CD4-positive, alpha-beta T cell treated with Interleukin-6 for 4 hours (primary cell): ENCODE measurements at regions not wholly inside any gene's neighbourhood (a gene's known extent, or its start where the extent isn't known, plus 50 kb on each side); places are given as distances from the start of the nearest gene placed in this dataset.
"Not testable (repeated sequence)": the region's sequence is repeated elsewhere in the genome, so short reads cannot be mapped to it uniquely, and the experiment has no call there.

Experiments used
- DNase-seq: peaks from one replicate; pipeline ENCODE4 v3.0.0-alpha.2; 2020; ENCODE audit warnings: mixed read lengths

- no peak for DNase-seq
Observed at GRCh38 chr10:118805146-118805545, 50.4 kb upstream of the CACUL1 start.

GRCh38 chr10:118807512-118808305 is 52.9 kb upstream of the CACUL1 start:
- no peak for DNase-seq

- no peak for DNase-seq
Observed at GRCh38 chr10:118808601-118809356, 54.0 kb upstream of the CACUL1 start.

GRCh38 chr10:118809357-118810220 is 54.8 kb upstream of the CACUL1 start:
- no peak for DNase-seq

DNA sequence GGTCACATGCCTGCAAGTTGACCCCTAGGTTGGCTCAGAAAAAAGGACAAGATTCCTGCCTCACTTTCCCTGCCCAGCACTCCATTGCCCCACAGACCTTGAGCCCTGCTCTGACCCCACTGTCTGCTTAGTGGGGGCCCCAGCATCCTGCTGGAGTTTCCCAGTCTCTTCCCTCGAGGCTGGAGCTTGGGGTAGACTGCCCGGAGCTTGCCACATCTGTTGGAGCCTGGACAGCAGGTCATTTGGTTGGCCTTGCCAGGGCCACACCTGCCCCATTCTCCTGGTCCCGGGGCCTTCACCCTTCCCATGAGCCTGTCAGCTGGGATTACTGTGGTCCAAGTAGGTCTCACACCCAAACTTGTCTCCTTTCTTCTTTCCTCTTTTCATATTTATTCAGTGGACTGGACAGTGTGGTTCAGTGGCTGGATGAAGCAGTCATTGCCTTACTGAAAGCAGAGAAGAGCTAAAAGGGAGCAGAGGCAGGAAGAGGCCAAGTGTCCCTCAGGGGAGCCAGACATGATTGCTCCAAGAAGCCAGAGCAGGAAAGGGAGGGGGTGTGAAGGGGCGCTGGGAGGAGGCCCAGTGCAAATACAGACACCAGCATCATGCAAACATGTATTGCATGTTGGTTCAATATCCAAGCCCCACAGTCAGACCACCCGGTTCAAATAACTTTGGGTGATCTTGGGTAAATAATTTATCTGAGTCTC is 56.2 kb upstream of the CACUL1 start:
- DNase-seq, result no peak

- DNase-seq, result no peak
Observed at GRCh38 chr10:118811675-118812392, 57.1 kb upstream of the CACUL1 start.

GRCh38 chr10:118812393-118812740 is 57.6 kb upstream of the CACUL1 start:
- DNase-seq, result no peak

GRCh38 chr10:118813001-118813400 is 58.2 kb upstream of the CACUL1 start:
- DNase-seq, result not testable (repeated sequence)

DNA sequence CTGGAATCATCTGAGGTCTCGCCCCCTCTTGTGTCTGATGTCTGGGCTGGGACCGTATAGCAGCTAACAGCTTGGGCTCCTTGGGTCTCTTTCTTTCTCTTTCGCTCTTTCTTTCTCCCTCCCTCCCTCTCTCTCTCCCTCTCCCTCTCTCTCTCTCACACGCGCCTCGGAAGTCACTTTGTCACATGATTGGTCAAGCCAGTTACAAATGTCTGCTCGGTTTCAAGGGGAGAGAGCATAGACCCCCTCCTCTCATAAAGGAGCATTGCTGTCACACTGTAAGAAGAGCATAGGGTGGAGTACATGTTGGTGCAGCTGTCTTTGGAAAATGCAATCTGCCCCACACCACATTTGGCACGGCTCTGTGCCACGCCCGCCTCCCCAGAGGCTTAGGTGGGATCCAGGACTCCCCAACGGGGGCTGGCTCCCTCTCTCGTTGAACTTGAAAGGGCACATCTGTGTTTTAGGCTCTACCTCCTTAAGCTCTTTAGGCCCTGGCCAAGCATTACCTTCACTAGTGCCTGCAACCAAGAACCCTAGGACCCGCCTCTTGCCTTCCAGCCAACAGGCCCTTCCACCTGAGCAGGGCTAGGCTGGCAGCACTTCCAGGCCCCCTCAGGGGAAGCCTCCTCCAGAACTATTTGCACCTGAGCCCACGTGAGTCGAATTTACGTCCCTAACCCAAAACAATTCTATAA is 61.9 kb upstream of the CACUL1 start:
- DNase-seq, result no peak

DNA sequence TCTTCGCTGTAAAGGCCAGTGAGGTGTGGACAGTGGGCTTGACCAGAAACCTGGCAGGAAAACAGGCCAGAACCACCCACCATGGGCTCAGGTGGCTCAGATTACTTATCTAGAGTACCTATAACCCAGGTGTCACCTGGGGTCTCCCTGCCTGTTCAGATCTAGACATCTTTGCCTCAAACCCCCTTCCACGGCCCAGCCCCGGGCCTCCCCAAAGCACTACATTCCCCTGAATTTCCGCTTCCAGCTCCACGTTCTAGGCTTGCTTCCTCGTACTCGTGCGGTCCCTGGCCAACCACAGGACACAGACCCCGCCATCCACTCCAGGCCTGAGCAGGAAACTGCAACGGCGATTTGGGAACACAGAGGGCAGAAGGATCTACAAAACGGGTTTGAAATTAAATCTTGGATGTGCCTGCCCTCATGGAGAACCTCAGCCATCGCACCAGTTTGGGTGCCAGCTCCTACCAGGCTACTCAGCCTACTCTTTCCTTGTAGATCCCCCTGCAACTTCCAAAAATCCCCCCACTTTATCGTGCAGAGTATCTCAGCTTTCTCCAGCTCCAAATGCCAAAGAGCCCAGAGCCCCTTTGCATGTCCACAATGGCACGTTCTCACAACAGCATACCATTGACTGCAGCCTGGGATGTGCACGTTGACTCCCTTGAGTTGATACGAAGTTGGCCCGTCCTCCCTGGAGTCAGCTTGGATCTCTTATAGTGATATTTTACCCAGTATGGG is 62.7 kb upstream of the CACUL1 start:
- DNase-seq, result no peak

DNA sequence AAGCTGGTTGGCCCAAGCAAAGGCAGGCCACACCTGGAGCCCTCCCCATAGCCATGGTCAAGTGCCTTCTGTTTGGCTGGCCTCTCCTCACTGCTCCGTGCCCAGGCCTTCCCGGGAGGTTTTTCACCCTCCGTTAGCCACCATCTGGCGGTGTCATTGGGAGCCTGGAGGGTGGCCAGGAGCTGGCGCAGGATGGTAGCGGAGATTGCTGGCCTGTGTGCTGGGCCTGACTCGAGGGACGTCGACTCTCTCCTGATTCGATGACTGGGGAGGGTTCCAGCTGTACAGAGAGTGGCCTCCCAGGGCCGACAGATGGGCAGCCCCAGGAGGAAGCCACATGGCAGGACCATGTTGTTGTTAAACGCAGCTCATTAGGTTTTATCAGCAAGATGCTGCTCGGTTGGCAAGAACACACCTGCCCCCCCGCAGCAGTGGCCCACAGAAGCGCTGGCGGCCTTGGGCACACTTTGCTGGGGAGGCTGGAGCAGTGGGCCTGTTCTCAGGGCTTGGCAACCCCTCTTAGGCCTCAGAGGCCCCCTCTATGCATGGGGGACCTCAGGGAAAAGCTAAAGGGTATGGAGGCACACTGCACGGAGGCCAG is 64.0 kb upstream of the CACUL1 start:
- no peak for DNase-seq

GRCh38 chr10:118820326-118821116 is 65.8 kb upstream of the CACUL1 start:
- DNase-seq, result no peak

GRCh38 chr10:118823256-118823907 is 68.6 kb upstream of the CACUL1 start:
- DNase-seq, result no peak

GRCh38 chr10:118827053-118827452 is 72.3 kb upstream of the CACUL1 start:
- no peak for DNase-seq

- no peak for DNase-seq
Observed at GRCh38 chr10:118827466-118828155, 72.8 kb upstream of the CACUL1 start.

- DNase-seq, result no peak
Observed at GRCh38 chr10:118832241-118832651, 77.5 kb upstream of the CACUL1 start.

GRCh38 chr10:118834370-118834769 is 79.6 kb upstream of the CACUL1 start:
- DNase-seq, result not testable (repeated sequence)

GRCh38 chr10:118835682-118836326 is 81.0 kb upstream of the CACUL1 start:
- no peak for DNase-seq
